Neuronal stem cell (in vitro differentiated cells): ENCODE measurements at regions not wholly inside any gene's neighbourhood (a gene's known extent, or its start where the extent isn't known, plus 50 kb on each side); places are given as distances from the start of the nearest gene placed in this dataset.

Source experiments
- DNase-seq: peaks from one replicate; pipeline ENCODE4 v3.0.0-alpha.2; 2013; ENCODE audit warnings: low spot score
- H2AFZ ChIP-seq: one replicate; pipeline ENCODE4 v1.6.1; 2013; ENCODE audit warnings: mild to moderate bottlenecking, low read length, inconsistent platforms
- H2AK5ac ChIP-seq: 2 replicates; pipeline ENCODE4 v1.6.1; 2013; ENCODE audit warnings: low read depth, mild to moderate bottlenecking, inconsistent platforms, low read length, moderate library complexity, mixed read lengths
- H2BK120ac ChIP-seq: 2 replicates; pipeline ENCODE4 v1.6.1; 2013; ENCODE audit warnings: low read depth, mild to moderate bottlenecking, inconsistent platforms, low read length, moderate library complexity, mixed read lengths
- H2BK12ac ChIP-seq: one replicate; pipeline ENCODE4 v1.6.1; 2013; ENCODE audit warnings: low read length, inconsistent platforms
- H2BK15ac ChIP-seq: 2 replicates; pipeline ENCODE4 v1.6.1; 2013; ENCODE audit warnings: mild to moderate bottlenecking, low read length, inconsistent platforms, mixed read lengths
- H2BK5ac ChIP-seq: one replicate; pipeline ENCODE4 v1.6.1; 2013; ENCODE audit warnings: inconsistent platforms, mild to moderate bottlenecking, low read length, moderate library complexity
- H3K14ac ChIP-seq: one replicate; pipeline ENCODE4 v1.6.1; 2013; ENCODE audit warnings: low read length, inconsistent platforms
- H3K18ac ChIP-seq: 2 replicates; pipeline ENCODE4 v1.6.1; 2013; ENCODE audit warnings: low read length, inconsistent platforms
- H3K23ac ChIP-seq: 2 replicates; pipeline ENCODE4 v1.6.1; 2013; ENCODE audit warnings: low read depth, mild to moderate bottlenecking, mixed read lengths, low read length, inconsistent platforms; ENCODE audit not compliant: poor library complexity
- H3K27ac ChIP-seq: replicated peaks from 3 replicates; pipeline ENCODE4 v1.5.1; 2013; ENCODE audit warnings: low read length, inconsistent platforms
- H3K27me3 ChIP-seq, 3 experiments: 2 replicates each; pipeline ENCODE4 v1.6.1; 2013; ENCODE audit warnings: low read length in 3 of 3, mild to moderate bottlenecking in 2 of 3, inconsistent platforms in 1 of 3, low read depth in 1 of 3, mixed read lengths in 1 of 3, moderate library complexity in 1 of 3; ENCODE audit not compliant: control insufficient read depth in 3 of 3, insufficient read depth in 3 of 3
- H3K36me3 ChIP-seq, 2 donors: replicated peaks in 1 of 2; 2 replicates each; pipeline ENCODE4 v1.6.1; 2013; ENCODE audit warnings: low read length in 2 of 2; ENCODE audit not compliant: control insufficient read depth in 2 of 2, insufficient read depth in 2 of 2
- H3K4ac ChIP-seq: 2 replicates; pipeline ENCODE4 v1.6.1; 2013; ENCODE audit warnings: inconsistent platforms, mild to moderate bottlenecking, low read length, moderate library complexity
- H3K4me1 ChIP-seq, 2 donors: 1 replicate in 1 of 2; 2 replicates in 1 of 2; pipeline ENCODE4 v1.6.1; 2013; ENCODE audit warnings: low read length in 2 of 2, low read depth in 1 of 2; ENCODE audit not compliant: control insufficient read depth in 2 of 2, insufficient read depth in 1 of 2
- H3K4me2 ChIP-seq: one replicate; pipeline ENCODE4 v1.6.1; 2013; ENCODE audit warnings: mild to moderate bottlenecking, low read length, inconsistent platforms; ENCODE audit not compliant: insufficient read depth, poor library complexity, severe bottlenecking
- H3K4me3 ChIP-seq, 2 donors: 2 replicates each; pipeline ENCODE4 v1.5.1; 2013; ENCODE audit warnings: low read length in 2 of 2, mild to moderate bottlenecking in 2 of 2, inconsistent platforms in 1 of 2, moderate library complexity in 1 of 2
- H3K79me1 ChIP-seq: one replicate; pipeline ENCODE4 v1.6.1; 2013; ENCODE audit warnings: low read depth, mild to moderate bottlenecking, inconsistent platforms, low read length, moderate library complexity
- H3K9ac ChIP-seq: one replicate; pipeline ENCODE4 v1.6.1; 2013; ENCODE audit warnings: mild to moderate bottlenecking, low read depth, low read length, inconsistent platforms; ENCODE audit not compliant: poor library complexity
- H3K9me3 ChIP-seq, 2 donors: replicated peaks in 1 of 2; 2 replicates each; pipeline versions ENCODE3 to v1.6.1; 2013; ENCODE audit warnings: low read length in 2 of 2, mild to moderate bottlenecking in 2 of 2, inconsistent platforms in 1 of 2, low read depth in 1 of 2, mixed read lengths in 1 of 2, moderate library complexity in 1 of 2; ENCODE audit not compliant: control insufficient read depth in 2 of 2, insufficient read depth in 1 of 2
- H4K8ac ChIP-seq: one replicate; pipeline ENCODE4 v1.6.1; 2013; ENCODE audit warnings: low read depth, mild to moderate bottlenecking, inconsistent platforms, low read length, moderate library complexity
- H4K91ac ChIP-seq: one replicate; pipeline ENCODE4 v1.6.1; 2013; ENCODE audit warnings: low read length, low read depth, mild to moderate bottlenecking, inconsistent platforms; ENCODE audit not compliant: poor library complexity
- WGBS, 2 donors: extraction: QIAGEN DNeasy Blood & Tissue Kit; methylation state at CpG; one replicate each; pipeline ENCODE4 v1.1.7; 2013; ENCODE audit warnings: missing lambda C conversion rate in 2 of 2, mixed read lengths in 1 of 2; ENCODE audit not compliant: insufficient read length in 2 of 2, insufficient replicate concordance in 1 of 2; ENCODE audit errors: extremely low coverage in 2 of 2; 5-methylcytosine and 5-hydroxymethylcytosine counted together

GRCh38 chr6:49370518-49370917, 92.5 kb downstream of the MMUT start:
- Histone ChIP-seq H3K27ac (no peak overlapping the region), H3K18ac (no peak overlapping the region), H3K4me2 (no peak overlapping the region), H4K91ac (no peak overlapping the region), H3K9me3 (peaks cover 0 to 2% of the 10 kb centered on the region in 2 donors), H3K36me3 (no peaks in the 10 kb centered on the region), H3K79me1 (no peaks in the 10 kb centered on the region), H2AK5ac (no peak overlapping the region), H3K4me1 (no peaks in the 10 kb centered on the region), H3K4me3 (no peak overlapping the region), H3K14ac (no peak overlapping the region), H3K9ac (no peak overlapping the region), H3K27me3 (no peaks in the 10 kb centered on the region), H3K23ac (no peak overlapping the region), H2BK120ac (no peak overlapping the region), H4K8ac (no peak overlapping the region), H3K4ac (no peak overlapping the region), H2BK12ac (no peak overlapping the region), H2AFZ (no peak overlapping the region), H2BK15ac (no peak overlapping the region), H2BK5ac (no peak overlapping the region)
- no peak for DNase-seq
- no CpG with 5 or more reads among the region's 2 CpGs for WGBS, 2 donors

- no peak overlapping the region for H3K4me2 ChIP-seq
- no peak overlapping the region for H3K18ac ChIP-seq
- no peaks in the 10 kb centered on the region for H3K79me1 ChIP-seq
- no peak overlapping the region for H3K14ac ChIP-seq
- H3K4me1 ChIP-seq: no peaks in the 10 kb centered on the region
- H2AFZ ChIP-seq: no peak overlapping the region
- no CpG with 5 or more reads among the region's 2 CpGs for WGBS, 2 donors
- no peak overlapping the region for H4K91ac ChIP-seq
- no peak overlapping the region for H2BK15ac ChIP-seq
- H4K8ac ChIP-seq: no peak overlapping the region
- peaks cover 0 to 2% of the 10 kb centered on the region in 2 donors for H3K9me3 ChIP-seq
- no peak overlapping the region for H2AK5ac ChIP-seq
- H3K23ac ChIP-seq: no peak overlapping the region
- H3K36me3 ChIP-seq: no peaks in the 10 kb centered on the region
- no peak overlapping the region for H3K9ac ChIP-seq
- no peak overlapping the region for H3K4me3 ChIP-seq
- H2BK5ac ChIP-seq: no peak overlapping the region
- no peak overlapping the region for H3K4ac ChIP-seq
- no peak overlapping the region for H2BK120ac ChIP-seq
- no peak overlapping the region for H3K27ac ChIP-seq
- H2BK12ac ChIP-seq: no peak overlapping the region
- no peaks in the 10 kb centered on the region for H3K27me3 ChIP-seq
- DNase-seq: no peak
These were observed 96.5 kb downstream of the MMUT start for GRCh38 chr6:49366539-49366938.

- H3K4me1 ChIP-seq: no peaks in the 10 kb centered on the region
- H3K18ac ChIP-seq: no peak overlapping the region
- no peak overlapping the region for H4K8ac ChIP-seq
- peaks cover 0 to 1% of the 10 kb centered on the region in 2 donors for H3K9me3 ChIP-seq
- no peak overlapping the region for H4K91ac ChIP-seq
- no peak for DNase-seq
- no CpG with 5 or more reads among the region's 7 CpGs for WGBS, 2 donors
- H2BK12ac ChIP-seq: no peak overlapping the region
- H3K14ac ChIP-seq: no peak overlapping the region
- no peaks in the 10 kb centered on the region for H3K36me3 ChIP-seq
- no peaks in the 10 kb centered on the region for H3K79me1 ChIP-seq
- no peak overlapping the region for H3K23ac ChIP-seq
- no peak overlapping the region for H3K9ac ChIP-seq
- no peak overlapping the region for H2BK5ac ChIP-seq
- H3K4ac ChIP-seq: no peak overlapping the region
- H2BK15ac ChIP-seq: no peak overlapping the region
- no peaks in the 10 kb centered on the region for H3K27me3 ChIP-seq
- no peak overlapping the region for H2AFZ ChIP-seq
- H2AK5ac ChIP-seq: no peak overlapping the region
- H2BK120ac ChIP-seq: no peak overlapping the region
- H3K4me3 ChIP-seq: no peak overlapping the region
- no peak overlapping the region for H3K27ac ChIP-seq
- no peak overlapping the region for H3K4me2 ChIP-seq
These were observed 114.5 kb downstream of the MMUT start for GRCh38 chr6:49348561-49348960.

GRCh38 chr6:49342410-49342809, 120.6 kb downstream of the MMUT start:
- Histone ChIP-seq H3K36me3 (no peaks in the 10 kb centered on the region), H3K27me3 (no peaks in the 10 kb centered on the region), H3K79me1 (no peaks in the 10 kb centered on the region), H3K4me3 (no peak overlapping the region), H4K8ac (no peak overlapping the region), H3K9ac (no peak overlapping the region), H2BK12ac (no peak overlapping the region), H2BK120ac (no peak overlapping the region), H3K4ac (no peak overlapping the region), H4K91ac (no peak overlapping the region), H3K14ac (no peak overlapping the region), H2AK5ac (no peak overlapping the region), H3K23ac (no peak overlapping the region), H3K18ac (no peak overlapping the region), H2BK15ac (no peak overlapping the region), H3K4me1 (no peaks in the 10 kb centered on the region), H2AFZ (no peak overlapping the region), H2BK5ac (no peak overlapping the region), H3K9me3 (peaks cover 0 to 1% of the 10 kb centered on the region in 2 donors), H3K27ac (no peak overlapping the region), H3K4me2 (no peak overlapping the region)
- DNase-seq: no peak
- WGBS, 2 donors: no CpG with 5 or more reads among the region's 6 CpGs
